DND-41 (cell line): ENCODE measurements at regions not wholly inside any gene's neighbourhood (a gene's known extent, or its start where the extent isn't known, plus 50 kb on each side); places are given as distances from the start of the nearest gene placed in this dataset.
A peak's percentile ranks its signal among the peaks of the same experiment; 100 is the strongest.

ENCODE experiments used
- ATAC-seq: fragments of 200-7000 bp; cut with Tn5 transposase; 3 replicates; pipeline ENCODE4 v1.9.1; 2021; ENCODE audit warnings: low read depth; ENCODE audit not compliant: insufficient read depth
- DNase-seq: peaks from one replicate; pipeline ENCODE4 v3.0.0-alpha.2; 2020
- H2AFZ ChIP-seq: 2 replicates; pipeline ENCODE4 v1.6.0; 2012; ENCODE audit warnings: low read depth, low read length
- H3K27ac ChIP-seq: 2 replicates; pipeline ENCODE4 v1.5.1; 2012; ENCODE audit warnings: low read length, inconsistent platforms
- H3K27me3 ChIP-seq: fragments of 200-600 bp; sonication (generic); 2 replicates; pipeline ENCODE4 v1.6.0; 2012; ENCODE audit warnings: low read length, mild to moderate bottlenecking, inconsistent platforms; ENCODE audit not compliant: insufficient read depth, poor library complexity
- H3K36me3 ChIP-seq: 2 replicates; pipeline ENCODE4 v1.5.1; 2012; ENCODE audit warnings: low read length, inconsistent platforms; ENCODE audit not compliant: insufficient read depth
- H3K4me1 ChIP-seq: 2 replicates; pipeline ENCODE4 v1.5.1; 2012; ENCODE audit warnings: mild to moderate bottlenecking, low read length; ENCODE audit not compliant: insufficient read depth
- H3K4me2 ChIP-seq: 2 replicates; pipeline ENCODE4 v1.6.0; 2012; ENCODE audit warnings: mild to moderate bottlenecking, moderate library complexity, low read length, inconsistent platforms; ENCODE audit not compliant: insufficient read depth
- H3K4me3 ChIP-seq, 2 experiments: fragments of 200-600 bp in 1 of 2; shearing (Covaris generic) in 1 of 2; 2 replicates each; pipeline ENCODE4 v1.5.1; 2012 to 2016; ENCODE audit warnings: inconsistent platforms in 2 of 2, low read length in 2 of 2, mild to moderate bottlenecking in 2 of 2, low read depth in 1 of 2, moderate library complexity in 1 of 2
- H3K79me2 ChIP-seq: 2 replicates; pipeline ENCODE4 v1.6.0; 2012; ENCODE audit warnings: low read length, inconsistent platforms; ENCODE audit not compliant: insufficient read depth
- H3K9ac ChIP-seq: 2 replicates; pipeline ENCODE4 v1.6.0; 2012; ENCODE audit warnings: low read depth, mild to moderate bottlenecking, inconsistent platforms, low read length, moderate library complexity
- H3K9me3 ChIP-seq: 2 replicates; pipeline ENCODE4 v1.5.1; 2012; ENCODE audit warnings: low read length, moderate library complexity, mild to moderate bottlenecking, inconsistent platforms; ENCODE audit not compliant: insufficient read depth, severe bottlenecking
- H4K20me1 ChIP-seq: 2 replicates; pipeline ENCODE4 v1.6.0; 2012; ENCODE audit warnings: low read length; ENCODE audit not compliant: insufficient read depth
- EZH2 ChIP-seq: IDR thresholded peaks from 3 replicates; pipeline ENCODE4 v1.6.1; 2012; ENCODE audit warnings: borderline replicate concordance, low read depth, mild to moderate bottlenecking, moderate library complexity, low read length, inconsistent platforms; ENCODE audit not compliant: severe bottlenecking
- TF ChIP-seq, protein P1 (sequence below): IDR thresholded peaks from 2 replicates; pipeline ENCODE4 v1.5.1; 2012; ENCODE audit warnings: borderline replicate concordance, low read length, moderate library complexity, mild to moderate bottlenecking; ENCODE audit not compliant: poor library complexity, severe bottlenecking; ENCODE audit errors: extremely low read depth

DNA sequence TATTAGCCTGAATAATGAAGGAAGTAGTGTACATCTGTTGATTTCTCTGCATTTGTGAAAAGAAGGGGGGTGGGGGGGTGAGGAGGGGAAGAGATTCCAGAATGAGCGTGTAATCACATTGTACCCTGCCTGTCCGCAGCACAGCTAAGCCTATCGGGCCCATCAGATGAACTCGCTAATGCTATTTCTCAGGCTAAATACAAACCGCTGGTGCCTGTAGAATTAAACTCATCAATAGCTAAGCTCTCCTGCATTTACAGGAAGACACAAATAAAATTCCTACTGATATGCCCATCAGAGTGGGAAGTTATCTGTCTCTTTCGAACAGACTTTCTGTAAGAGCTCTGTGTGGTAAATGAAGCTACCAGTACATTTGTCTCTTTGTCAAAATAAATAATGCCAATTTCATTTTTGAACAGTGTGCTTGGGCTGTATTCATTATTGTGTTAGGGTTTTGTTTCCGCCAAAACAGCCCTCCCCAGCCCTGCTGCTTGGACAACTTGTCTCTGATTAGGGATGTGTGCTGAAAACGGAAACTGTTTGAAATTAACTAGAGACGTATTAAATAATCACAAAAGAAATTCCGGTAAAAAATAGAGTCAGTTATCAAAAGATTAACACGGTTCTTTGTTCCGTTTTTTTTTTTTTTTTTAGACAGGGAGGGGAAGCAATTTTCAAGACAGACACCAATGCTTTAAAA, 305.4 kb downstream of the TTLL7 start:
- H3K27ac ChIP-seq: peak overlapping the region; percentile 71

DNA sequence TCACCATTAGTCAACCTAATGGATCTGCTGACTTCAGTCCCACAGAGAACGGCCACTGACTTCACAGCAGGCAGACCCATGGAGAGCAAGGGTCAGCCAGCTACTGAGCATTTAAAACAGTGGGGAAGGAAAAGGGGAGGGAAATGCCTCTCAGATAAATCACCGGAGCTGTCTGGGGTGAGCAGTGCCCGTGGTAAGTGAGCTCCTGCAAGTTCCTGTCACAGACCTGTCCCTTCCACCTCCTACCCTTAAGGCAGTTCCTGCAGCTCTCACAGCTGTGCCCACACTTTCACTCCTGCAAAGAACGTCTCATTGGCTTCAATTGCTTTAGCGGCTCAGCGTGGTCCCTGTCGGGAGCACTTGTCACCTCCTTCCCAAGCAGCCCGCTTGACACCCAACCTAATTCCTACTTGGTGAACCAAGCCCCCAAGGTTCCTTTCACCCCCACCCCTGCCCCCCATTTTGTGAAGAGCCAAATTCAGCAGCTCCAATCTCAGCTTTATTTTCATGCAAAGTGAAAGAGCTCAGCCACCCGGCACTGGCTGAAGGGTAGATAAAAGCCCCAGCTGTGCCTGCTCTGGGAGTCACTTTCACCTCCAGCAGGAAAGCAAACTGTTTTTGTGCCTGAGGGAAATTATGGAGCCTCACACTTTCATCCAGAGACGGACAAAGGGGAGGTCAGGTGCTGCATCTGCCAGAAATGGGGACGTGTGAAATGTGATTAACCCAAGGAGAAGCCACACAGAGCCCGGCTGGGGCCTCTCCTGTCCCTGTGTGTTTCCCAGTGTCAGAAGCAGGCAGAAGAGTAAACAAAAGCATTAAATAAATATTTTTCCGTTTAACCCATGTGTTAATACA, 306.2 kb downstream of the TTLL7 start:
- peak overlapping the region; percentile 71 for H3K4me2 ChIP-seq
- H3K4me3 ChIP-seq: peak overlapping the region; percentile 18 to 55; a peak in 3 of 4 replicates
- H3K27ac ChIP-seq: peak overlapping the region; percentile 71

More for the DNA sequence above, 305.4 kb downstream of the TTLL7 start:
- Histone ChIP-seq H3K4me3 (peak overlapping the region in 1 of 2 experiments; percentile 55; a peak in 1 of 4 replicates), H3K9me3 (no peaks in the 10 kb centered on the region), H3K9ac (peak overlapping the region; percentile 39), H3K79me2 (no peaks in the 10 kb centered on the region), H3K4me1 (peaks cover 29% of the 10 kb centered on the region), H4K20me1 (no peaks in the 10 kb centered on the region), H2AFZ (peak overlapping the region; percentile 71; the same call in 1 of the 2 replicates), H3K27me3 (no peaks in the 10 kb centered on the region), H3K4me2 (peak overlapping the region; percentile 71), H3K36me3 (no peaks in the 10 kb centered on the region)
- ATAC-seq (no peak), DNase-seq (no peak)
- TF ChIP-seq, protein P1, sequence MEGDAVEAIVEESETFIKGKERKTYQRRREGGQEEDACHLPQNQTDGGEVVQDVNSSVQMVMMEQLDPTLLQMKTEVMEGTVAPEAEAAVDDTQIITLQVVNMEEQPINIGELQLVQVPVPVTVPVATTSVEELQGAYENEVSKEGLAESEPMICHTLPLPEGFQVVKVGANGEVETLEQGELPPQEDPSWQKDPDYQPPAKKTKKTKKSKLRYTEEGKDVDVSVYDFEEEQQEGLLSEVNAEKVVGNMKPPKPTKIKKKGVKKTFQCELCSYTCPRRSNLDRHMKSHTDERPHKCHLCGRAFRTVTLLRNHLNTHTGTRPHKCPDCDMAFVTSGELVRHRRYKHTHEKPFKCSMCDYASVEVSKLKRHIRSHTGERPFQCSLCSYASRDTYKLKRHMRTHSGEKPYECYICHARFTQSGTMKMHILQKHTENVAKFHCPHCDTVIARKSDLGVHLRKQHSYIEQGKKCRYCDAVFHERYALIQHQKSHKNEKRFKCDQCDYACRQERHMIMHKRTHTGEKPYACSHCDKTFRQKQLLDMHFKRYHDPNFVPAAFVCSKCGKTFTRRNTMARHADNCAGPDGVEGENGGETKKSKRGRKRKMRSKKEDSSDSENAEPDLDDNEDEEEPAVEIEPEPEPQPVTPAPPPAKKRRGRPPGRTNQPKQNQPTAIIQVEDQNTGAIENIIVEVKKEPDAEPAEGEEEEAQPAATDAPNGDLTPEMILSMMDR: no peak
- no peak for TF ChIP-seq EZH2

DNA sequence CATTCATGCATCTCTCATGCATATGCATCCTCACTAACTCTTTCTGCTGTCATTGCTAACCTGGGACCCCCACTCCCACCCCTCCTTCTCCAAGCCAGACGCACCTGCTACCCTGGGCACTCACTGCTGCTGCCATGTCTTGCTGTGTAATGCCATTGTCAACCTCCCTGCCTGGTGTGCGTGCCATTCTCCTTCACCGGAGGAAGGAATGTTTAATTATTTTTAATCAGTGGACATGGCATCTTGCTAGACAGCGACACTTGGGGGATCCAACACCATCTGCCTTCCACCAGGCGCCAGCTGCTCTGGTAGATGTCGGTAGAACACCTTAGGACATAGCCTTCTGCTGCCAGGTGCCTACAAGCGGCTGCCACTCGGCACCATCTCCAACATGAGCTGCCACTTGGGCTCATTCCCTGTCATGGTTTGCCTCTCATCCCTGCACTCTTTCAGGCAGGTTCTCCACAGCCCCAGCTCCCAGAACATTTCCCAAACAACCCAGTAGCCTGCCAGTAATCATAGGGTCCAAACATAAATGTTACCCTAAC, 306.9 kb downstream of the TTLL7 start:
- H3K4me1 ChIP-seq: peaks cover 29% of the 10 kb centered on the region
- no peaks in the 10 kb centered on the region for H3K9me3 ChIP-seq
- H3K27me3 ChIP-seq: no peaks in the 10 kb centered on the region
- TF ChIP-seq, protein P1: no peak
- TF ChIP-seq EZH2: no peak
- DNase-seq (no peak), ATAC-seq (no peak)
- peak overlapping the region; percentile 71 for H3K4me2 ChIP-seq
- H3K4me3 ChIP-seq: peak overlapping the region in 1 of 2 experiments; percentile 55; a peak in 2 of 4 replicates
- no peaks in the 10 kb centered on the region for H4K20me1 ChIP-seq
- H3K27ac ChIP-seq: peak overlapping the region; percentile 71
- H3K9ac ChIP-seq: peak overlapping the region; percentile 39
- no peaks in the 10 kb centered on the region for H3K79me2 ChIP-seq
- peak overlapping the region; percentile 71 for H2AFZ ChIP-seq
- H3K36me3 ChIP-seq: no peaks in the 10 kb centered on the region

More for the DNA sequence above, 306.2 kb downstream of the TTLL7 start:
- H3K9ac ChIP-seq: peak overlapping the region; percentile 39
- H3K4me1 ChIP-seq: peaks cover 29% of the 10 kb centered on the region
- ATAC-seq (peak; percentile 96), DNase-seq (peak; percentile 79)
- TF ChIP-seq, protein P1: no peak
- TF ChIP-seq EZH2: no peak
- no peaks in the 10 kb centered on the region for H3K79me2 ChIP-seq
- no peaks in the 10 kb centered on the region for H4K20me1 ChIP-seq
- no peaks in the 10 kb centered on the region for H3K27me3 ChIP-seq
- no peaks in the 10 kb centered on the region for H3K36me3 ChIP-seq
- H3K9me3 ChIP-seq: no peaks in the 10 kb centered on the region
- peak overlapping the region; percentile 71 for H2AFZ ChIP-seq
